HG03045 (cell line): ENCODE measurements at regions not wholly inside any gene's neighbourhood (a gene's known extent, or its start where the extent isn't known, plus 50 kb on each side); places are given as distances from the start of the nearest gene placed in this dataset.

ENCODE experiments used
- ATAC-seq: cut with Tn5 transposase; IDR thresholded peaks from one replicate; pipeline ENCODE4 v1.9.1; 2021; ENCODE audit warnings: mild to moderate bottlenecking, moderate library complexity; ENCODE audit not compliant: unreplicated experiment

GRCh38 chr6:44050872-44051505 is 76.3 kb downstream of the MRPL14 start:
- ATAC-seq, result no peak

GRCh38 chr6:44049989-44050871 is 77.0 kb downstream of the MRPL14 start:
- no peak for ATAC-seq

GRCh38 chr6:44049163-44049988 is 77.9 kb downstream of the MRPL14 start:
- ATAC-seq, result no peak

GRCh38 chr6:44048277-44048676 is 79.0 kb downstream of the MRPL14 start:
- no peak for ATAC-seq

- ATAC-seq, result no peak
These were observed 79.5 kb downstream of the MRPL14 start for GRCh38 chr6:44047801-44048200.

GRCh38 chr6:44047179-44047546 is 80.1 kb downstream of the MRPL14 start:
- ATAC-seq, result no peak

- no peak for ATAC-seq
These were observed 80.6 kb downstream of the MRPL14 start for GRCh38 chr6:44046516-44047178.

GRCh38 chr6:44045672-44046015 is 81.6 kb downstream of the MRPL14 start:
- no peak for ATAC-seq

GRCh38 chr6:44044940-44045671 is 82.1 kb downstream of the MRPL14 start:
- no peak for ATAC-seq

- ATAC-seq, result no peak
These were observed 83.1 kb downstream of the MRPL14 start for GRCh38 chr6:44044154-44044539.

GRCh38 chr6:44043479-44044153 is 83.6 kb downstream of the MRPL14 start:
- ATAC-seq, result no peak

GRCh38 chr6:44042989-44043478 is 84.2 kb downstream of the MRPL14 start:
- ATAC-seq, result no peak

- ATAC-seq, result no peak
These were observed 84.8 kb downstream of the MRPL14 start for GRCh38 chr6:44042261-44042988.

- no peak for ATAC-seq
These were observed 85.6 kb downstream of the MRPL14 start for GRCh38 chr6:44041461-44042260.

- ATAC-seq, result no peak
These were observed 86.5 kb downstream of the MRPL14 start for GRCh38 chr6:44040786-44041185.

GRCh38 chr6:44039839-44040350 is 87.4 kb downstream of the MRPL14 start:
- ATAC-seq, result no peak

- no peak for ATAC-seq
These were observed 88.0 kb downstream of the MRPL14 start for GRCh38 chr6:44039191-44039719.
